ENCODE measurements at regions not wholly inside any gene's neighbourhood (a gene's known extent, or its start where the extent isn't known, plus 50 kb on each side); places are given as distances from the start of the nearest gene placed in this dataset.

GRCh38 chrX:25853002-25853479 lies 285.1 kb upstream of the MAGEB18 start:
- H3K4me1 Mint-ChIP-seq, result no peaks in the 10 kb centered on the region
- no peak overlapping the region for H3K4me3 Mint-ChIP-seq
- DNase-seq (ENCODE audit: low spot score), result no peak
- no peaks in the 10 kb centered on the region for H3K9me3 Mint-ChIP-seq
- TF ChIP-seq FOXK1 (CRISPR knock-in tag; IDR thresholded peaks at IDR 0.05) (no peak), NR3C1 (CRISPR knock-in tag; conservative IDR thresholded peaks at IDR 0.05; ENCODE audit: low read depth) (no peak), ZNF317 (CRISPR knock-in tag; IDR thresholded peaks at IDR 0.05; ENCODE audit: borderline replicate concordance, low read depth) (no peak), TEAD1 (CRISPR knock-in tag; IDR thresholded peaks at IDR 0.05) (no peak), NR2C2 (CRISPR knock-in tag; IDR thresholded peaks at IDR 0.05) (no peak), RORB (CRISPR knock-in tag; IDR thresholded peaks at IDR 0.05) (no peak), ZBTB21 (CRISPR knock-in tag; IDR thresholded peaks at IDR 0.05; ENCODE audit: borderline replicate concordance) (no peak), AFF4 (CRISPR knock-in tag; IDR thresholded peaks at IDR 0.05; ENCODE audit: borderline replicate concordance) (no peak), GABPB1 (CRISPR knock-in tag; IDR thresholded peaks at IDR 0.05) (no peak), ZNF232 (CRISPR knock-in tag; IDR thresholded peaks at IDR 0.05) (no peak), ATF1 (CRISPR knock-in tag; IDR thresholded peaks at IDR 0.05) (no peak), CTCF (IDR thresholded peaks at IDR 0.05) (no peak), ZNF263 (CRISPR knock-in tag; IDR thresholded peaks at IDR 0.05; ENCODE audit: low read depth) (no peak), E2F1 (CRISPR knock-in tag; IDR thresholded peaks at IDR 0.05) (no peak), ZNF121 (CRISPR knock-in tag; IDR thresholded peaks at IDR 0.05) (no peak)
- ATAC-seq, result no peak
- H3K27me3 Mint-ChIP-seq (ENCODE audit: low read depth), result no peaks in the 10 kb centered on the region
- CTCF ChIA-PET, result no interaction called here
- H3K36me3 Mint-ChIP-seq, result no peaks in the 10 kb centered on the region
- POLR2A ChIA-PET, result no interaction called here
- no peak overlapping the region for H3K27ac Mint-ChIP-seq

- H3K9me3 Mint-ChIP-seq, result no peaks in the 10 kb centered on the region
- no peak overlapping the region for H3K27ac Mint-ChIP-seq
- H3K4me3 Mint-ChIP-seq, result no peak overlapping the region
- POLR2A ChIA-PET, result no interaction called here
- no peaks in the 10 kb centered on the region for H3K36me3 Mint-ChIP-seq
- no peaks in the 10 kb centered on the region for H3K4me1 Mint-ChIP-seq
- ATAC-seq (no peak), DNase-seq (ENCODE audit: low spot score) (no peak)
- CTCF ChIA-PET, result no interaction called here
- no peaks in the 10 kb centered on the region for H3K27me3 Mint-ChIP-seq (ENCODE audit: low read depth)
- TF ChIP-seq FOXK1 (CRISPR knock-in tag; IDR thresholded peaks at IDR 0.05) (no peak), ZBTB43 (CRISPR knock-in tag; IDR thresholded peaks at IDR 0.05) (no peak), ESRRA (CRISPR knock-in tag; IDR thresholded peaks at IDR 0.05; ENCODE audit: borderline replicate concordance) (no peak), IRF2 (CRISPR knock-in tag; IDR thresholded peaks at IDR 0.05; ENCODE audit: borderline replicate concordance, low read depth) (no peak), ATF2 (CRISPR knock-in tag; IDR thresholded peaks at IDR 0.05; ENCODE audit: borderline replicate concordance, low read depth) (no peak), JUN (CRISPR knock-in tag; IDR thresholded peaks at IDR 0.05) (no peak), CREB1 (CRISPR knock-in tag; IDR thresholded peaks at IDR 0.05) (no peak), HMGA2 (CRISPR knock-in tag; IDR thresholded peaks at IDR 0.05) (no peak), HMGXB4 (CRISPR knock-in tag; IDR thresholded peaks at IDR 0.05) (no peak), CTCF (IDR thresholded peaks at IDR 0.05) (no peak)
These were observed 279.8 kb upstream of the MAGEB18 start for GRCh38 chrX:25858273-25858880.
